Adrenal gland (tissue), 5 donors: ENCODE measurements at regions not wholly inside any gene's neighbourhood (a gene's known extent, or its start where the extent isn't known, plus 50 kb on each side); places are given as distances from the start of the nearest gene placed in this dataset.

Experiments used
- POLR2A ChIP-seq, 2 donors: fragments of 450-650 bp; IDR thresholded peaks; one replicate each; pipeline ENCODE4 v1.6.1; 2017; ENCODE audit warnings: antibody characterized with exemption in 2 of 2, mild to moderate bottlenecking in 2 of 2, moderate library complexity in 1 of 2
- TF ChIP-seq, protein P1 (sequence below), 6 experiments: fragments of 450-650 bp in 4 of 6; fragments of 200-600 bp in 2 of 6; sonication (generic) in 1 of 6; IDR thresholded peaks; 1 replicate in 5 of 6; 2 replicates in 1 of 6; pipeline versions ENCODE4 v1.5.1 to v1.8.0; 2016 to 2021; ENCODE audit warnings: antibody characterized with exemption in 6 of 6, mild to moderate bottlenecking in 2 of 6, moderate library complexity in 1 of 6
- donor health status: DM: no; HTN: no; CAD: no.

DNA sequence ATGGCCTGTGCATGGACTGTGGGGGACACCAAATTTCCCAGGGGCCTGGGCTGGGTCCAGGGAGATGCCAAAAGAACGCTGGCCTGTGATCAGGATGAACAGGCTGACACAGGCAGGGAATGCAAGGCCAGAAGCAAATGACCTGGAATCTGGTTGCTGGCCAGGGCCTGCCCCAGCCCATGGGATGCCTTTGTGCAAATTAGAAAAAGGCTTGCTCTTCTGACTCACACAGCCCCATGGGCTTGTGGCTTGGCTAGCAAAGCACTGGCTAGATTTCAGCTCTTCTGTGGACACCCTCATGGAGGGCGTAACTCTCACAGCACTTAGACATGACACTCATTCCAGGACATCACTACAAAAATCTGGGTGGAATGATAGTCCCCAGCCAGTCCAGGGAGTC, 356.0 kb downstream of the SHQ1 start:
- TF ChIP-seq, protein P1, sequence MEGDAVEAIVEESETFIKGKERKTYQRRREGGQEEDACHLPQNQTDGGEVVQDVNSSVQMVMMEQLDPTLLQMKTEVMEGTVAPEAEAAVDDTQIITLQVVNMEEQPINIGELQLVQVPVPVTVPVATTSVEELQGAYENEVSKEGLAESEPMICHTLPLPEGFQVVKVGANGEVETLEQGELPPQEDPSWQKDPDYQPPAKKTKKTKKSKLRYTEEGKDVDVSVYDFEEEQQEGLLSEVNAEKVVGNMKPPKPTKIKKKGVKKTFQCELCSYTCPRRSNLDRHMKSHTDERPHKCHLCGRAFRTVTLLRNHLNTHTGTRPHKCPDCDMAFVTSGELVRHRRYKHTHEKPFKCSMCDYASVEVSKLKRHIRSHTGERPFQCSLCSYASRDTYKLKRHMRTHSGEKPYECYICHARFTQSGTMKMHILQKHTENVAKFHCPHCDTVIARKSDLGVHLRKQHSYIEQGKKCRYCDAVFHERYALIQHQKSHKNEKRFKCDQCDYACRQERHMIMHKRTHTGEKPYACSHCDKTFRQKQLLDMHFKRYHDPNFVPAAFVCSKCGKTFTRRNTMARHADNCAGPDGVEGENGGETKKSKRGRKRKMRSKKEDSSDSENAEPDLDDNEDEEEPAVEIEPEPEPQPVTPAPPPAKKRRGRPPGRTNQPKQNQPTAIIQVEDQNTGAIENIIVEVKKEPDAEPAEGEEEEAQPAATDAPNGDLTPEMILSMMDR (IDR thresholded peaks at IDR 0.05): no peak
- peak in 1 of 2 donors; percentile 35 for TF ChIP-seq POLR2A (IDR thresholded peaks at IDR 0.05)
